NCI-H128 (cell line): ENCODE measurements at regions not wholly inside any gene's neighbourhood (a gene's known extent, or its start where the extent isn't known, plus 50 kb on each side); places are given as distances from the start of the nearest gene placed in this dataset.
"Not testable (repeated sequence)": the region's sequence is repeated elsewhere in the genome, so short reads cannot be mapped to it uniquely, and the experiment has no call there.

Experiments used
- DNase-seq: peaks from one replicate; lab custom pipeline; 2025; ENCODE audit not compliant: unreplicated experiment; lab: John Stamatoyannopoulos, UW

GRCh38 chr14:44388306-44388705, 118.8 kb downstream of the FSCB start:
- no peak for DNase-seq

- no peak for DNase-seq
Observed at GRCh38 chr14:44385906-44386305, 121.2 kb downstream of the FSCB start.

- DNase-seq, result not testable (repeated sequence)
Observed at GRCh38 chr14:44385296-44385695, 121.8 kb downstream of the FSCB start.

- not testable (repeated sequence) for DNase-seq
Observed at GRCh38 chr14:44384601-44385293, 122.3 kb downstream of the FSCB start.

GRCh38 chr14:44384093-44384492, 123.0 kb downstream of the FSCB start:
- DNase-seq, result no peak

DNA sequence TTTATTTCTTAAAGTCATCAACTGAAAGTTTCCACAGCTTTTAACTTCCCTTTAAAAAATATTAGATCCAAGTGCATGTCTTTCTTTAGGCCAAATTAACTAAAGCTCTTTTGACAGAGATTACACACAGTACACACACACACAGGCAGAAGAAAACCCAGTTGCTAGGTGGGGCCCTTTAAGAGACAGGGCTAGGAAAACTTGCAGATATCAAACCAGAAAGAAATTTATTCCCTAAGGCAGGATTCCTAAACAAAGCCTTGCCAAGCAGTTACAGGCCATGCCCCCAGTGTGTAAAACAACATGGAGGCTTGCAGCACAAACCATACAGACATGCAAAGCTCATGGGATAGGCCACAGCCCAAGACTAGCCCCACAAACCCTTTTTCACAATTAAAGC, 123.4 kb downstream of the FSCB start:
- DNase-seq, result no peak

DNA sequence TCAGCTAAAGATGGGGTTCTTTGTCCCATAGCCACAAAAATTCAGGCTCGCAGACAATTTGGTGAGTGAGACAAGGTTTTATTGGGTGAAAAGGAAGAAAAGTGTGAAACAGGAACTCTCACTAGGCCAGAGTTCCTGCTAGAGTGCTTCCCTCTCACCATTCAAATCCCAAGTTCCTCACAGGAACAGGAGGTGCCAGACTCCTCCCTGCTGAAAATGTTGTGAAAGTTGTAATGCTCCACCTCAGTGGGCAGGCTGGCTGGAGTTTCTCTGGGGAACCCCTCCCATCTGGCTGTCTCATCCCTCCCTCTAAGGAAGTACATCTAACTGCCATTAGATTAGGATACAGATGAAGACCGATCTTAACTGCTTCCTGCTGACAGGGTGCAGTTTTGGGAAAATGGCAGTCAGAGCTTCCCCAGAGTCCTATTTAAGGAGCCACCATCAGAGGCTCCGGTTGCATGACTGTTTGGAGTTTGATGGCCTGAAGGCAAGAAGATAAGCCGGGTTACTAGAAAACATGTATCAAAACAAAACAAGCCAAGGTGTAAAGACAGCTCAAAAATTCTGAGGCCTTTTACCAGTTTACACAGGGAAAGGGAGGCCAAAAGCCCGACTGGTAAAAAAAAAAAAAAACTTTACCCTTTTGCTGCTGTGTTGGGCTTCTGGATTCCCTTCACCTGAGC, 127.6 kb downstream of the FSCB start:
- DNase-seq, result no peak

DNA sequence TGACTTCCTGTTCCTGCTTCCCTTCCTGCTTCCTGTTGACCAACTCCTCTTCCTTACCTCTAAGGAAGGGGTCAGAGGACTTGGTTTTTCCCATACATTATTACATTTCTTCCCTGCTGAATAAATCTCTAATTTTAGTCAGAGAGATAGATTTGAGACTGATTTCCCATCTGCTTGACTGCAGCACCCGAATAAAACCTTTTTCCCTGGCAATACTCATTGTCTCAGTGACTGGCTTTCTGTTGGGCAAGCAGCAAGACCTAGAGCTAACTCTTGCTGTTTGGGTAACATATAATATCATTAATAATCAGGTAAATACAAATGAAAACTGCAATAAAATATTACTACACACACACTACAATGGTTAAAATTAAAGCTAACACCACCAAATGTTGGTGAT, 132.2 kb downstream of the FSCB start:
- no peak for DNase-seq

- DNase-seq, result no peak
Observed at GRCh38 chr14:44372807-44373489, 134.1 kb downstream of the FSCB start.

- DNase-seq, result no peak
Observed at GRCh38 chr14:44372231-44372630, 134.9 kb downstream of the FSCB start.

GRCh38 chr14:44370727-44371126, 136.4 kb downstream of the FSCB start:
- DNase-seq, result no peak

- DNase-seq, result no peak
Observed at GRCh38 chr14:44369401-44370123, 137.5 kb downstream of the FSCB start.

DNA sequence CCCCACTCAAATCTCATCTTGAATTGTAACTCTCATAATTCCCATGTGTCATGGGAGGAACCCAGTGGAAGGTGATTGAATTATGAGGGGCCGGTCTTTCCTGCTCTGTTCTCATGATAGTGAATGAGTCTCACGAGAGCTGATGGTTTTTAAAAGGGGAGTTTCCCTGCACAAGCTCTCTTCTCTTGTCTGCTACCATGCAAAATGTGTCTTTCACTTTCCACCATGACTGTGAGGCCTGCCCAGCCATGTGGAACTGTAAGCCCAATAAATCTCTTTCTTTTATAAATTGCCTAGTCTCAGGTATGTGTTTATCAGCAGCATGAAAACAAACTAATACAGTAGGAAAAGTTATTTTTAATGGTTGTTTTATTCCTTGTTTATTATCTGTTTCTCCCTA, 146.0 kb downstream of the FSCB start:
- no peak for DNase-seq

GRCh38 chr14:44353805-44354204, 153.3 kb downstream of the FSCB start:
- DNase-seq, result no peak

- DNase-seq, result no peak
Observed at GRCh38 chr14:44352201-44352600, 154.9 kb downstream of the FSCB start.

DNA sequence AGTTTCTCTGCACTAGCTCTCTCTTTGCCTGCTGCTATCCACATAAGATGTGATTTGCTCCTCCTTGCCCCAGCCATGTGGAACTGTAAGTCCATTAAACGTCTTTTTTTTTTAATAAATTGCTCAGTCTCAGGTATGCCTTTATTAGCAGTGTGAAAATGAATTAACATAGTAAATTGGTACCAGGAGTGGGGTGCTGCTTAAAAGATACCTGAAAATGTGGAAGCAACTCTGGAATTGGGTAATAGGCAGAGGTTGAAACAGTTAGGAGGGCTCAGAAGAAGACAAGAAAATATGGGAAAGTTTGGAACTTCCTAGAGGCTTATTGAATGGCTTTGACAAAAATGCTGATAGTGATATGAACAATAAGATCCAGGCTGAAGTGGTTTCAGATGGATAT, 159.8 kb downstream of the FSCB start:
- DNase-seq, result no peak

DNA sequence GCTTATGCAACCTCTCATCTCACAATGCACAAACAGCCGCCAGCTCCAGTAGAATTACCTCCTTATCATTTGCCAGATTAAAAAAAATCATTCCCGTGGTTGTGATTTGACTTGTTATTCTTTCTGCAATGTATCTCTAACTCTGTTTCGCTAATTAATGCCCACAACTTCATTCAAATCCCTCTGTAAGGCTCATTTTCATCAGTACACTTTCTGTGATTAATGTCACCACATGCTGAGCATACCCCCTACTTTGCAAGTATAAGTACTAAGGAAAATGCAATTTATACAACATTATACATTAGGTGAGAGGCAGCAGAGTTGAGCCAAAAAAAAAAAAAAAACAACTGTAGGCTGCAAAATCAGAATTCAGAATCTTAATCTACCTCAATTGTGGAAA, 166.0 kb downstream of the FSCB start:
- DNase-seq, result no peak

GRCh38 chr14:44339862-44340261, 167.2 kb downstream of the FSCB start:
- no peak for DNase-seq

- DNase-seq, result no peak
Observed at GRCh38 chr14:44339231-44339630, 167.9 kb downstream of the FSCB start.

DNA sequence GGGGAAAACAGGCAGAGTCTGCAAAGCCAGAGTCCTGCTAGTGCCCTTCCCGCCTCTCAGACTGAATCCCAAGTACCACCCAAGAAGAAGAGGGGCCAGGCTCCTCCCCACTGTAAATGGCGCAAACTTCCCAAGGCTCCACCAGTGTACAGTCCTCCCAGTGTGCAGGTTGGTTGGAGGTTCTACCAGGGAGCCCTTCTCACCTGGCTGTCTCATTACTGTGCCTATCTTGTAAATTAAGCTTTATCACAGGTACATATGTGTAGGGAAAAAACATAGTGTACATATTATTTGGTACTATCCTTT, 189.7 kb downstream of the FSCB start:
- no peak for DNase-seq

- DNase-seq, result no peak
Observed at GRCh38 chr14:44316647-44317440, 190.2 kb downstream of the FSCB start.
